H1 (cell line): ENCODE measurements at regions not wholly inside any gene's neighbourhood (a gene's known extent, or its start where the extent isn't known, plus 50 kb on each side); places are given as distances from the start of the nearest gene placed in this dataset.

Experiments
- CTCF ChIA-PET: fragments of 300-600 bp; sonication (Branson Sonifier 250); formaldehyde crosslinking; loops from one replicate; lab custom pipeline; 2021; ENCODE audit not compliant: partially characterized antibody; lab: Charles Lee
- POLR2A ChIA-PET: fragments of 300-600 bp; sonication (Branson Sonifier 250); formaldehyde crosslinking; loops from one replicate; lab custom pipeline; 2021; ENCODE audit warnings: inconsistent platforms; ENCODE audit not compliant: partially characterized antibody; lab: Charles Lee
- DNase-seq, 2 experiments: peaks; one replicate each; pipeline versions ENCODE4 v3.0.0 to v3.0.0-alpha.2; 2010 to 2022; ENCODE audit warnings: low spot score in 2 of 2, low read depth in 1 of 2, mixed read lengths in 1 of 2
- FAIRE-seq: peaks from 2 replicates; lab custom pipeline; 2011; peaks lifted over from hg19 to GRCh38; lab: Jason Lieb, UNC
- H2AFZ ChIP-seq: 2 replicates; pipeline ENCODE4 v1.8.1; 2012; ENCODE audit warnings: low read length, inconsistent platforms
- H2AK5ac ChIP-seq: 2 replicates; pipeline ENCODE4 v1.6.1; 2013; ENCODE audit warnings: low read depth, low read length
- H2BK120ac ChIP-seq: replicated peaks from 2 replicates; pipeline ENCODE3; 2013; ENCODE audit warnings: low read depth, low read length, inconsistent platforms
- H2BK12ac ChIP-seq: 2 replicates; pipeline ENCODE4 v1.6.1; 2013; ENCODE audit warnings: low read depth, low read length
- H2BK15ac ChIP-seq: 2 replicates; pipeline ENCODE4 v1.6.1; 2013; ENCODE audit warnings: low read length
- H2BK20ac ChIP-seq: 2 replicates; pipeline ENCODE4 v1.6.1; 2013; ENCODE audit warnings: low read length
- H2BK5ac ChIP-seq: 2 replicates; pipeline ENCODE4 v1.6.1; 2013; ENCODE audit warnings: low read depth, low read length
- H3K14ac ChIP-seq: 2 replicates; pipeline ENCODE4 v1.6.1; 2013; ENCODE audit warnings: inconsistent platforms; ENCODE audit not compliant: insufficient read length
- H3K18ac ChIP-seq: 2 replicates; pipeline ENCODE4 v1.6.1; 2013; ENCODE audit warnings: low read length; ENCODE audit errors: extremely low read depth
- H3K23ac ChIP-seq: 2 replicates; pipeline ENCODE4 v1.6.1; 2013; ENCODE audit warnings: inconsistent platforms; ENCODE audit not compliant: insufficient read length
- H3K23me2 ChIP-seq: 2 replicates; pipeline ENCODE4 v1.6.1; 2013; ENCODE audit warnings: low read depth, low read length
- H3K27ac ChIP-seq: 2 replicates; pipeline ENCODE4 v1.6.1; 2011; ENCODE audit warnings: low read depth, low read length, inconsistent platforms
- H3K27me3 ChIP-seq, 4 experiments: replicated peaks in 1 of 4; 1 replicate in 1 of 4; 2 replicates in 3 of 4; pipeline versions ENCODE4 v1.6.1 to v1.8.1; 2011 to 2013; ENCODE audit warnings: low read length in 3 of 4, mild to moderate bottlenecking in 3 of 4, inconsistent platforms in 2 of 4, mixed read lengths in 2 of 4, moderate library complexity in 1 of 4; ENCODE audit not compliant: control insufficient read depth in 3 of 4, insufficient read depth in 3 of 4; ENCODE audit errors: extremely low read depth in 1 of 4
- H3K36me3 ChIP-seq, 4 experiments: 2 replicates each; pipeline versions ENCODE4 v1.6.1 to v1.8.1; 2011 to 2013; ENCODE audit warnings: mild to moderate bottlenecking in 4 of 4, low read length in 3 of 4, moderate library complexity in 2 of 4, control low read depth in 1 of 4, inconsistent platforms in 1 of 4; ENCODE audit not compliant: insufficient read depth in 4 of 4, control insufficient read depth in 2 of 4
- H3K4ac ChIP-seq: replicated peaks from 2 replicates; pipeline ENCODE3; 2013; ENCODE audit warnings: low read length, low read depth, mixed read lengths, inconsistent platforms; ENCODE audit not compliant: insufficient read length
- H3K4me1 ChIP-seq, 4 experiments: replicated peaks in 1 of 4; 1 replicate in 1 of 4; 2 replicates in 3 of 4; pipeline versions ENCODE4 v1.6.1 to v1.8.1; 2011 to 2013; ENCODE audit warnings: low read length in 3 of 4, inconsistent platforms in 2 of 4, mixed read lengths in 1 of 4; ENCODE audit not compliant: insufficient read depth in 4 of 4, control insufficient read depth in 3 of 4
- H3K4me2 ChIP-seq, 2 experiments: 2 replicates each; pipeline versions ENCODE4 v1.6.1 to v1.8.1; 2011 to 2013; ENCODE audit warnings: low read depth in 2 of 2, low read length in 2 of 2, control low read depth in 1 of 2, inconsistent platforms in 1 of 2, mild to moderate bottlenecking in 1 of 2; ENCODE audit not compliant: insufficient read depth in 1 of 2
- H3K4me3 ChIP-seq, 4 experiments: fragments of 200-600, 300-600 bp in 1 of 4; sonication (generic), shearing (Covaris generic), sonication (Bioruptor Twin) in 1 of 4; 2 replicates each; pipeline versions ENCODE4 v1.5.1 to v1.8.1; 2011 to 2016; ENCODE audit warnings: low read length in 4 of 4, low read depth in 3 of 4, control low read depth in 2 of 4, inconsistent platforms in 2 of 4, mild to moderate bottlenecking in 2 of 4, mixed read lengths in 1 of 4, moderate library complexity in 1 of 4; ENCODE audit not compliant: insufficient read depth in 2 of 4; ENCODE audit errors: extremely low read depth in 1 of 4
- H3K56ac ChIP-seq: replicated peaks from 2 replicates; pipeline ENCODE3; 2013; ENCODE audit warnings: low read depth, mild to moderate bottlenecking, mixed read lengths, low read length, inconsistent platforms; ENCODE audit not compliant: insufficient read length
- H3K79me1 ChIP-seq: 2 replicates; pipeline ENCODE4 v1.6.1; 2013; ENCODE audit warnings: low read depth, low read length, control low read depth
- H3K79me2 ChIP-seq, 2 experiments: 2 replicates each; pipeline versions ENCODE4 v1.6.1 to v1.8.1; 2012 to 2013; ENCODE audit warnings: low read length in 2 of 2, mild to moderate bottlenecking in 2 of 2, inconsistent platforms in 1 of 2; ENCODE audit not compliant: insufficient read depth in 2 of 2, control insufficient read depth in 1 of 2
- H3K9ac ChIP-seq, 4 experiments: replicated peaks in 1 of 4; 1 replicate in 1 of 4; 2 replicates in 3 of 4; pipeline versions ENCODE4 v1.6.1 to v1.8.1; 2011 to 2013; ENCODE audit warnings: low read depth in 3 of 4, low read length in 3 of 4, control low read depth in 2 of 4, mild to moderate bottlenecking in 2 of 4, moderate library complexity in 2 of 4, inconsistent platforms in 1 of 4; ENCODE audit errors: extremely low read depth in 1 of 4
- H3K9me3 ChIP-seq, 2 experiments: 2 replicates each; pipeline versions ENCODE4 v1.6.1 to v1.8.1; 2012 to 2013; ENCODE audit warnings: mild to moderate bottlenecking in 2 of 2, moderate library complexity in 2 of 2, control low read depth in 1 of 2, inconsistent platforms in 1 of 2, low read depth in 1 of 2, low read length in 1 of 2, mixed read lengths in 1 of 2; ENCODE audit not compliant: insufficient read depth in 2 of 2
- H4K20me1 ChIP-seq, 2 experiments: replicated peaks in 1 of 2; 2 replicates each; pipeline versions ENCODE3 to v1.8.1; 2011 to 2013; ENCODE audit warnings: inconsistent platforms in 2 of 2, low read length in 2 of 2, mild to moderate bottlenecking in 1 of 2; ENCODE audit not compliant: insufficient read depth in 2 of 2, control insufficient read depth in 1 of 2
- H4K5ac ChIP-seq: 2 replicates; pipeline ENCODE4 v1.6.1; 2013; ENCODE audit warnings: low read length, low read depth, mixed read lengths, inconsistent platforms; ENCODE audit not compliant: insufficient read length
- H4K8ac ChIP-seq: 2 replicates; pipeline ENCODE4 v1.8.0; 2013; ENCODE audit warnings: mild to moderate bottlenecking, moderate library complexity, low read length, inconsistent platforms; ENCODE audit not compliant: insufficient read depth; ENCODE audit errors: extremely low read depth
- H4K91ac ChIP-seq: replicated peaks from 2 replicates; pipeline ENCODE3; 2013; ENCODE audit warnings: low read length, mixed read lengths, inconsistent platforms; ENCODE audit not compliant: insufficient read length
- BRCA1 ChIP-seq: IDR thresholded peaks from 2 replicates; pipeline ENCODE4 v1.6.1; 2012; ENCODE audit warnings: low read depth, low read length, improper control_type of control experiment
- CTBP2 ChIP-seq: IDR thresholded peaks from 2 replicates; pipeline ENCODE4 v1.7.0; 2011; ENCODE audit warnings: borderline replicate concordance, mild to moderate bottlenecking, moderate library complexity, mixed read lengths, low read length; ENCODE audit not compliant: insufficient read depth, insufficient read length
- EGR1 ChIP-seq: IDR thresholded peaks from 2 replicates; pipeline ENCODE4 v1.6.1; 2011; ENCODE audit warnings: low read depth, low read length, borderline replicate concordance
- KDM1A ChIP-seq: fragments of 200-600, 300-600 bp; sonication (generic); IDR thresholded peaks from 2 replicates; pipeline ENCODE4 v1.7.1; 2016; ENCODE audit warnings: mild to moderate bottlenecking, low read length, borderline replicate concordance
- KDM5A ChIP-seq: fragments of 200-600 bp; IDR thresholded peaks from 2 replicates; pipeline ENCODE4 v1.7.1; 2012; ENCODE audit warnings: mild to moderate bottlenecking, low read length, inconsistent platforms, mixed read lengths
- NRF1 ChIP-seq: IDR thresholded peaks from 2 replicates; pipeline ENCODE4 v1.6.1; 2011; ENCODE audit warnings: mild to moderate bottlenecking, low read depth, low read length, improper control_type of control experiment
- RBBP5 ChIP-seq: IDR thresholded peaks from 2 replicates; pipeline ENCODE4 v1.7.1; 2012; ENCODE audit warnings: low read depth, mild to moderate bottlenecking, inconsistent platforms, low read length, moderate library complexity, borderline replicate concordance
- SAP30 ChIP-seq: fragments of 300-600 bp; sonication (generic); IDR thresholded peaks from 2 replicates; pipeline ENCODE4 v1.7.1; 2012; ENCODE audit warnings: low read length, moderate library complexity, mild to moderate bottlenecking, inconsistent platforms; ENCODE audit not compliant: insufficient read depth, insufficient replicate concordance
- SIX5 ChIP-seq: IDR thresholded peaks from 2 replicates; pipeline ENCODE4 v1.6.1; 2011; ENCODE audit warnings: mild to moderate bottlenecking, low read depth, low read length
- SP2 ChIP-seq: IDR thresholded peaks from 2 replicates; pipeline ENCODE4 v1.6.1; 2012; ENCODE audit warnings: mild to moderate bottlenecking, low read length, inconsistent platforms
- USF2 ChIP-seq: IDR thresholded peaks from 2 replicates; pipeline ENCODE4 v1.6.1; 2011; ENCODE audit warnings: low read length, improper control_type of control experiment
- TF ChIP-seq, protein P1 (sequence below): IDR thresholded peaks from 2 replicates; pipeline ENCODE4 v1.6.1; 2011; ENCODE audit warnings: low read depth, mild to moderate bottlenecking, low read length; ENCODE audit not compliant: insufficient read depth
- TF ChIP-seq, protein P2 (sequence below): IDR thresholded peaks from 2 replicates; pipeline ENCODE4 v1.6.1; 2012; ENCODE audit warnings: low read length, inconsistent platforms

DNA sequence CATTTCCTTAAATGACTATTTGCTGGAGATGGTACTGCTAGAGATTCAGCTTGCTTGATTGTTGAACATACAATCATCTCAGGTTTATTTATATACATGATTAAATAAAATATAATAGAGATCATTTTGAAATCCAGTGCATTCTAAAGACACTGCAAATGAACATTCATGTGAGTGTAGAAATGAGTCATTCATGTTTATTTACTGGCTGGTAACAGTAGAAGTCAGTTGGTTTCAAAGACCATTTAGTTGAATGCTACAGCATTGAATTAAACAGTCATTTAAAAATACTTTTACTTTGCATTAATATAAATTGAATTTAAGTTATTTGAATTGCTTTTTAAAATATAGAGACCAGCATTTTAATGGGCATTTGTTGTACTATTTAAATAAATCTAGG is 551.9 kb upstream of the GOLIM4 start:
- Histone ChIP-seq H3K27me3 (no peaks in the 10 kb centered on the region), H3K27ac (no peak overlapping the region), H3K36me3 (no peaks in the 10 kb centered on the region), H2BK5ac (no peak overlapping the region), H3K4me1 (no peaks in the 10 kb centered on the region; a peak in 2 of 7 replicates), H2AFZ (no peak overlapping the region), H3K4me3 (no peak overlapping the region), H3K4ac (no peak overlapping the region), H4K5ac (no peak overlapping the region), H2BK15ac (no peak overlapping the region), H2BK20ac (no peak overlapping the region), H4K20me1 (no peaks in the 10 kb centered on the region), H3K56ac (no peak overlapping the region), H3K4me2 (no peak overlapping the region), H3K79me1 (no peaks in the 10 kb centered on the region), H3K79me2 (no peaks in the 10 kb centered on the region), H2BK120ac (no peak overlapping the region), H3K23ac (no peak overlapping the region), H2BK12ac (no peak overlapping the region), H3K23me2 (no peaks in the 10 kb centered on the region), H4K8ac (no peak overlapping the region), H3K9ac (no peak overlapping the region), H4K91ac (no peak overlapping the region), H3K18ac (no peak overlapping the region), H3K9me3 (no peaks in the 10 kb centered on the region), H3K14ac (no peak overlapping the region), H2AK5ac (no peak overlapping the region)
- CTCF ChIA-PET: no interaction called here
- POLR2A ChIA-PET: no interaction called here
- DNase-seq (no peak), FAIRE-seq (no peak)
- TF ChIP-seq, protein P1, sequence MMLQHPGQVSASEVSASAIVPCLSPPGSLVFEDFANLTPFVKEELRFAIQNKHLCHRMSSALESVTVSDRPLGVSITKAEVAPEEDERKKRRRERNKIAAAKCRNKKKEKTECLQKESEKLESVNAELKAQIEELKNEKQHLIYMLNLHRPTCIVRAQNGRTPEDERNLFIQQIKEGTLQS: no peak
- TF ChIP-seq RBBP5: no peak
- no peak for TF ChIP-seq CTBP2
- no peak for TF ChIP-seq SP2
- TF ChIP-seq USF2: no peak
- TF ChIP-seq, protein P2, sequence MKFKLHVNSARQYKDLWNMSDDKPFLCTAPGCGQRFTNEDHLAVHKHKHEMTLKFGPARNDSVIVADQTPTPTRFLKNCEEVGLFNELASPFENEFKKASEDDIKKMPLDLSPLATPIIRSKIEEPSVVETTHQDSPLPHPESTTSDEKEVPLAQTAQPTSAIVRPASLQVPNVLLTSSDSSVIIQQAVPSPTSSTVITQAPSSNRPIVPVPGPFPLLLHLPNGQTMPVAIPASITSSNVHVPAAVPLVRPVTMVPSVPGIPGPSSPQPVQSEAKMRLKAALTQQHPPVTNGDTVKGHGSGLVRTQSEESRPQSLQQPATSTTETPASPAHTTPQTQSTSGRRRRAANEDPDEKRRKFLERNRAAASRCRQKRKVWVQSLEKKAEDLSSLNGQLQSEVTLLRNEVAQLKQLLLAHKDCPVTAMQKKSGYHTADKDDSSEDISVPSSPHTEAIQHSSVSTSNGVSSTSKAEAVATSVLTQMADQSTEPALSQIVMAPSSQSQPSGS: no peak
- TF ChIP-seq BRCA1: no peak
- no peak for TF ChIP-seq SAP30
- no peak for TF ChIP-seq KDM1A
- no peak for TF ChIP-seq SIX5
- TF ChIP-seq EGR1: no peak
- no peak for TF ChIP-seq KDM5A
- TF ChIP-seq NRF1: no peak
